HG03521 (cell line): ENCODE measurements at regions not wholly inside any gene's neighbourhood (a gene's known extent, or its start where the extent isn't known, plus 50 kb on each side); places are given as distances from the start of the nearest gene placed in this dataset.

Experiments used
- ATAC-seq: cut with Tn5 transposase; IDR thresholded peaks from one replicate; pipeline ENCODE4 v1.9.1; 2021; ENCODE audit warnings: mild to moderate bottlenecking, moderate library complexity; ENCODE audit not compliant: unreplicated experiment

GRCh38 chr12:77323788-77324415, 258.5 kb upstream of the E2F7 start:
- ATAC-seq = no peak

GRCh38 chr12:77319166-77319565, 253.8 kb upstream of the E2F7 start:
- ATAC-seq = no peak

- no peak for ATAC-seq
These were observed 250.0 kb upstream of the E2F7 start for GRCh38 chr12:77315407-77315806.

- ATAC-seq = no peak
These were observed 249.1 kb upstream of the E2F7 start for GRCh38 chr12:77314378-77315052.

GRCh38 chr12:77308056-77308455, 242.7 kb upstream of the E2F7 start:
- no peak for ATAC-seq

GRCh38 chr12:77300811-77301210, 235.4 kb upstream of the E2F7 start:
- ATAC-seq = no peak

- ATAC-seq = no peak
These were observed 234.7 kb upstream of the E2F7 start for GRCh38 chr12:77299910-77300669.

- no peak for ATAC-seq
These were observed 233.6 kb upstream of the E2F7 start for GRCh38 chr12:77299001-77299400.

GRCh38 chr12:77294016-77294415, 228.6 kb upstream of the E2F7 start:
- ATAC-seq = no peak

GRCh38 chr12:77274926-77275325, 209.6 kb upstream of the E2F7 start:
- ATAC-seq = no peak

- ATAC-seq = no peak
These were observed 208.5 kb upstream of the E2F7 start for GRCh38 chr12:77273898-77274297.

- ATAC-seq = no peak
These were observed 191.6 kb upstream of the E2F7 start for GRCh38 chr12:77256956-77257355.

GRCh38 chr12:77253321-77253720, 188.0 kb upstream of the E2F7 start:
- ATAC-seq = no peak

- no peak for ATAC-seq
These were observed 186.4 kb upstream of the E2F7 start for GRCh38 chr12:77251799-77252198.

GRCh38 chr12:77249892-77250291, 184.5 kb upstream of the E2F7 start:
- no peak for ATAC-seq

GRCh38 chr12:77248036-77248435, 182.7 kb upstream of the E2F7 start:
- no peak for ATAC-seq

GRCh38 chr12:77247542-77247941, 182.2 kb upstream of the E2F7 start:
- ATAC-seq = no peak

GRCh38 chr12:77243345-77243744, 178.0 kb upstream of the E2F7 start:
- ATAC-seq = no peak

GRCh38 chr12:77239617-77240016, 174.2 kb upstream of the E2F7 start:
- no peak for ATAC-seq

- ATAC-seq = no peak
These were observed 173.0 kb upstream of the E2F7 start for GRCh38 chr12:77238335-77238734.

GRCh38 chr12:77237896-77238295, 172.5 kb upstream of the E2F7 start:
- ATAC-seq = no peak

- no peak for ATAC-seq
These were observed 170.7 kb upstream of the E2F7 start for GRCh38 chr12:77236066-77236465.
